Omental fat pad (tissue), 3 donors: ENCODE measurements at regions not wholly inside any gene's neighbourhood (a gene's known extent, or its start where the extent isn't known, plus 50 kb on each side); places are given as distances from the start of the nearest gene placed in this dataset.

Experiments
- ATAC-seq: fragments of 150-250 bp; one replicate; pipeline ENCODE4 v1.9.1; 2016; ENCODE audit warnings: mild to moderate bottlenecking, moderate library complexity; ENCODE audit not compliant: low FRiP score
- DNase-seq: peaks from one replicate; pipeline ENCODE4 v3.0.0-alpha.2; 2019; ENCODE audit warnings: low spot score
- TF ChIP-seq, protein P1 (sequence below), 3 donors: fragments of 450-650 bp; IDR thresholded peaks; one replicate each; pipeline ENCODE4 v1.5.1; 2016 to 2017; ENCODE audit warnings: antibody characterized with exemption in 3 of 3, mild to moderate bottlenecking in 3 of 3, moderate library complexity in 2 of 3

DNA sequence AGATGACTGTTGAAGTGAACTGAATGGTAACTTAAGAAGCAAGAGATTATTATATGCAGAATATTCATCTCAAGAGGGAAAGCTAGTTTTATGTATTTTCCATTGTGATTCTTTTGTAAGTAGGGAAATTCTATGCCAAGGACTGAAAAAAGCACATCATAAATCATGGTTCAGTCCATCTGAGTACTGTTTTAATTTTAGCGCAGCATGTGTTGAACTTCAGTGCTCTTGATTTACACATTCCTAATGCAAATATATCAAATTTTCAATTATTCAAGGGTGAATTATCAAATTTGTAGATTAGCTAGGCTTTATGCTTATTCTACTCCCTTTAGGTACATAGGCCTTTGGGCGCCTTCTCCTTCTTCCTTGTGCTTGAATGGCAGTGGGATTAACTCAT is 50.3 kb upstream of the TCF12 start:
- no peak for DNase-seq
- TF ChIP-seq, protein P1, sequence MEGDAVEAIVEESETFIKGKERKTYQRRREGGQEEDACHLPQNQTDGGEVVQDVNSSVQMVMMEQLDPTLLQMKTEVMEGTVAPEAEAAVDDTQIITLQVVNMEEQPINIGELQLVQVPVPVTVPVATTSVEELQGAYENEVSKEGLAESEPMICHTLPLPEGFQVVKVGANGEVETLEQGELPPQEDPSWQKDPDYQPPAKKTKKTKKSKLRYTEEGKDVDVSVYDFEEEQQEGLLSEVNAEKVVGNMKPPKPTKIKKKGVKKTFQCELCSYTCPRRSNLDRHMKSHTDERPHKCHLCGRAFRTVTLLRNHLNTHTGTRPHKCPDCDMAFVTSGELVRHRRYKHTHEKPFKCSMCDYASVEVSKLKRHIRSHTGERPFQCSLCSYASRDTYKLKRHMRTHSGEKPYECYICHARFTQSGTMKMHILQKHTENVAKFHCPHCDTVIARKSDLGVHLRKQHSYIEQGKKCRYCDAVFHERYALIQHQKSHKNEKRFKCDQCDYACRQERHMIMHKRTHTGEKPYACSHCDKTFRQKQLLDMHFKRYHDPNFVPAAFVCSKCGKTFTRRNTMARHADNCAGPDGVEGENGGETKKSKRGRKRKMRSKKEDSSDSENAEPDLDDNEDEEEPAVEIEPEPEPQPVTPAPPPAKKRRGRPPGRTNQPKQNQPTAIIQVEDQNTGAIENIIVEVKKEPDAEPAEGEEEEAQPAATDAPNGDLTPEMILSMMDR (IDR thresholded peaks at IDR 0.05), result no peak
- ATAC-seq, result no peak

DNA sequence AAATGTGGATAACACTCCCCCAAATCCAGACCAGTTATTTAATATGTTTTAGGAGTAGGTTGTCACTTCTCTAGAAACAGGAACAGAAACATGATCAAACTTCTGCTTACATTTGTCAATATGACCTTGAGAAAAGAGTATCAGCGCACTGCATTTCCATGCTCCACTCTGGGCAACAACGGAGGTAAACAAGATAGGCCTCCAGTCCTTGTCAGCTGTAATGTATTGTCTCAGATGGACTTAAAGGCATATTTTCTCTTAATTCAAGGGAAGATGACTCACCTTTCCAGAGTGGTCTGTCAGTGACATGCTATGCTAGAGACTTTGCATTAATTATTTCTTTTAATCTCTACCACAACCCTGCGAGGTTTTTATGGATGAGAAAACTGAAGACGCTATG is 51.6 kb upstream of the TCF12 start:
- ATAC-seq (no peak), DNase-seq (no peak)
- TF ChIP-seq, protein P1 (IDR thresholded peaks at IDR 0.05), result no peak

DNA sequence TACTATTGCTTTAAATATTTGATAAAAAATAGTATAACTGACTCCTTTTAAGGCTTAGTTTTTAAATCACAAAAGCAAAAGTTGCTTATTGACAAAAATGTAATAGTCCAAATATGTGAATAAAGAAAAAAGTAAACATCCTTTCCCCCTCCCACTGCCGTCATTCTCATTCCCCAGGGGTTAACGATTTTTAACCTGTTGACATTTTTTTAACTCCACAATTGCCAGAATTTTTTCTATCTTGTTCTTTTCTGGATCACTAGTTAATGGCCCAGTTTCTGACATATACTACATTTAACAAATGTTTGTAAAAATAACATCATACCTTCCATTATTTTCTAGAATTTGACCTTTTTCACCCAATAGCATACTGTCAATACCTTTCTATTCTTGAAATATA is 60.6 kb upstream of the TCF12 start:
- DNase-seq (no peak), ATAC-seq (no peak)
- TF ChIP-seq, protein P1 (IDR thresholded peaks at IDR 0.05), result no peak

DNA sequence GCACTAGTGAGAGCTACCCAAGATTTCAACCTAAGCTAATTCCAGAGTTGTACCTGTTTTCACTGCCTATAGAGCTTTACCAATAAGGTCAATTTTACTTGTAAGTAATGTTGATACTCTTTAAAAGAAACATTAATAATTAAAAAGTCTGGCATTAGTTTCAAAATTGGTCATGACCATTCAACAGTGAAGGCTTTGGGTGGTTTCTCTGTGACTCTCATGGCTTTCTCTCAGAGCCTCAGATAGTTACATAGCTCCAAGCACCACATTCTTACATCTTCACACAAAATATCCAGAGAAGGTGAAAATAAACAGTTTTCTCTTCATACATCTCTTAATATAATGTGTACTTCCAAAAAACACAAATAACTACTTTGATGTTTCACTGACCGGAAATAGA is 61.5 kb upstream of the TCF12 start:
- DNase-seq, result no peak
- no peak for ATAC-seq
- TF ChIP-seq, protein P1 (IDR thresholded peaks at IDR 0.05), result no peak

DNA sequence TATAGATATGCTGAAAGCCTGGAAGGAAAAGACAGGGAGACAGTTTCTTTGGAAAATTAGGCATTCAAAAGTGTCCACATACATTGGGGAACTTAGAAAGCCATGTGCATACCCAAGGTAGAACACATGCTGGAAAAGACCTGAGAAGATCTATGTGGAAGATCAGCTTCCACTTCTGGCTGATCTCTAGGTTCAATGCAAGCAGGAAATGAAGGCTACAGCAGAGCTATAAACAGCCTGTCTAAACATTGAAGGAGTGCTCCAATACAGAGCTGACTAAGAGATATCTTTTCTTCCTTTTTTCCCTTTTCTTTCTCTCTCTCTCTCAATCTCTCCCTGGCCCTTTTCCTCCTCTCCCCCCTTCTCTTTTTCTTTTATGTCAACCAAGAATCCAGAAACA is 73.6 kb upstream of the TCF12 start:
- ATAC-seq (no peak), DNase-seq (no peak)
- TF ChIP-seq, protein P1 (IDR thresholded peaks at IDR 0.05), result no peak

DNA sequence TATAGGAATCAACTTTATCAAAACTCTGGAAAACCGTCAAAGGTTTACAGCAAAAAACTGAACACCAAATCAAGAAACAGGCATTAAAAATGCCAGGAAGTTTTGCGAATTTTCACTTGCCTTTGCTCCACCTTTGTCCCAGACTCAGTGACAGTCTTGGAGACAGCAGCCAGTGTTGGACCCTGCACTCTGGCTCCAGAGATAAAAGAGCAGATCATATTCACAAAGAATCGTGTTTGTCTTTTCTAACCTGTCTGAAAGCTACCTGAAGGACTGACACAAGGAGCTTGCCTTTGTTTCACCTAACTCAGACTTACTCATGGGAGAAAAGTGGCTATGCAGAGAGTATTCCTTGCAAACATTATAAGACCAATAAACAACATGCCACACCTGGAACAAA is 74.0 kb upstream of the TCF12 start:
- ATAC-seq, result no peak
- DNase-seq, result no peak
- TF ChIP-seq, protein P1 (IDR thresholded peaks at IDR 0.05), result no peak

DNA sequence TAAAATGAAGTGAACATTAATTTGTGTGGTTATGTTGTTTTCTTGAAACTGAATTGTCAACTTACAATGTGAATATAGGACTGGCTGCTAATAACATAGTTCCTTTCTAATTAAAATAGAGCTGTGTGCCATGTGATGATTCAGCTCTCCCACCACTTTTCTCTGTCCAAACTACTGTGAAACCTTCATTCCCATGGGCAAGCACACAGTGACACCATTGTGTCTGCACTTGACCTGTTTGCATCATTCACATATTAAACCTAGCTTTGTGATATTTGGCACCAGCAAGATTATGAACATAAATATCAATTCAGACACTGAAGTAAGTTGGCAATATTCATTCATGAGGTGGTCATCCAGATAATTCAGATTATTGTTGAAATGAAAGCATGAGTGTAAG is 78.8 kb upstream of the TCF12 start:
- ATAC-seq (no peak), DNase-seq (no peak)
- TF ChIP-seq, protein P1 (IDR thresholded peaks at IDR 0.05), result no peak
